ENCODE measurements at regions not wholly inside any gene's neighbourhood (a gene's known extent, or its start where the extent isn't known, plus 50 kb on each side); places are given as distances from the start of the nearest gene placed in this dataset.

GRCh38 chr21:19609611-19610010, 1206.0 kb upstream of the TMPRSS15 start:
- peaks cover 41% of the 10 kb centered on the region for H3K9me3 Mint-ChIP-seq
- no peak overlapping the region for H3K4me3 Mint-ChIP-seq

GRCh38 chr21:19621837-19622496, 1218.4 kb upstream of the TMPRSS15 start:
- Mint-ChIP-seq H3K4me1 (ENCODE audit: low read depth) (no peaks in the 10 kb centered on the region), H3K9me3 (peaks cover 40% of the 10 kb centered on the region), H3K4me3 (no peak overlapping the region), H3K27ac (no peak overlapping the region), H3K36me3 (ENCODE audit: low read depth) (no peaks in the 10 kb centered on the region; the same call in none of the 2 replicates), H3K27me3 (ENCODE audit: insufficient read depth) (no peaks in the 10 kb centered on the region)
- TF ChIP-seq, protein P1, sequence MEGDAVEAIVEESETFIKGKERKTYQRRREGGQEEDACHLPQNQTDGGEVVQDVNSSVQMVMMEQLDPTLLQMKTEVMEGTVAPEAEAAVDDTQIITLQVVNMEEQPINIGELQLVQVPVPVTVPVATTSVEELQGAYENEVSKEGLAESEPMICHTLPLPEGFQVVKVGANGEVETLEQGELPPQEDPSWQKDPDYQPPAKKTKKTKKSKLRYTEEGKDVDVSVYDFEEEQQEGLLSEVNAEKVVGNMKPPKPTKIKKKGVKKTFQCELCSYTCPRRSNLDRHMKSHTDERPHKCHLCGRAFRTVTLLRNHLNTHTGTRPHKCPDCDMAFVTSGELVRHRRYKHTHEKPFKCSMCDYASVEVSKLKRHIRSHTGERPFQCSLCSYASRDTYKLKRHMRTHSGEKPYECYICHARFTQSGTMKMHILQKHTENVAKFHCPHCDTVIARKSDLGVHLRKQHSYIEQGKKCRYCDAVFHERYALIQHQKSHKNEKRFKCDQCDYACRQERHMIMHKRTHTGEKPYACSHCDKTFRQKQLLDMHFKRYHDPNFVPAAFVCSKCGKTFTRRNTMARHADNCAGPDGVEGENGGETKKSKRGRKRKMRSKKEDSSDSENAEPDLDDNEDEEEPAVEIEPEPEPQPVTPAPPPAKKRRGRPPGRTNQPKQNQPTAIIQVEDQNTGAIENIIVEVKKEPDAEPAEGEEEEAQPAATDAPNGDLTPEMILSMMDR (IDR thresholded peaks at IDR 0.05): no peak
- DNase-seq: no peak

More at GRCh38 chr21:19609611-19610010, 1206.0 kb upstream of the TMPRSS15 start:
- H3K27me3 Mint-ChIP-seq (ENCODE audit: insufficient read depth): no peaks in the 10 kb centered on the region; the same call in 1 of the 2 replicates
- H3K36me3 Mint-ChIP-seq (ENCODE audit: low read depth): no peaks in the 10 kb centered on the region; the same call in 1 of the 2 replicates
- no peak for DNase-seq
- TF ChIP-seq, protein P1 (IDR thresholded peaks at IDR 0.05): no peak
- no peak overlapping the region for H3K27ac Mint-ChIP-seq
- no peaks in the 10 kb centered on the region for H3K4me1 Mint-ChIP-seq (ENCODE audit: low read depth)

GRCh38 chr21:19640964-19641363, 1237.4 kb upstream of the TMPRSS15 start:
- Mint-ChIP-seq H3K27me3 (ENCODE audit: insufficient read depth) (no peaks in the 10 kb centered on the region), H3K4me3 (no peak overlapping the region), H3K27ac (no peak overlapping the region), H3K4me1 (ENCODE audit: low read depth) (no peaks in the 10 kb centered on the region), H3K9me3 (peaks cover 27% of the 10 kb centered on the region), H3K36me3 (ENCODE audit: low read depth) (no peaks in the 10 kb centered on the region)
- no peak for DNase-seq
- TF ChIP-seq, protein P1 (IDR thresholded peaks at IDR 0.05): no peak

DNA sequence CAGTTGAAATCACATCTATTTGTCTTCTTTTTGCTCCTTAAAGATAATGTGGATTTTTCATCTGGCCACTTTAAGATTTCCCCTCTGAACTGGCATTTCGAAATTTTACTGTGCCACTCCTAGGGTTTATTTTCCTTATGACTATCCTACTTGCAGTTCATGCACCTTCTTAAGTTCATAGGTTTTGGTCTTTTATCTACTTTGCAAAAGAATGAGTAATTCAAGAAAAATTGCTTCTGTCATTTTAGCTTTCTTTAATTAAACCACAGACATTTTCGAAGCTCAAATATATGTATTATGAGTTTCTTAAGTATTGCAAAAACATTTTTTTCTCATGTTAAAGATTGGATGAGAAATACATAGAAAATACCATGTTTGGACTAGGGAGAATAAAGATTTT, 1244.8 kb upstream of the TMPRSS15 start:
- Mint-ChIP-seq H3K27me3 (ENCODE audit: insufficient read depth) (no peaks in the 10 kb centered on the region), H3K36me3 (ENCODE audit: low read depth) (no peaks in the 10 kb centered on the region), H3K9me3 (peaks cover 20% of the 10 kb centered on the region), H3K4me3 (no peak overlapping the region), H3K27ac (no peak overlapping the region), H3K4me1 (ENCODE audit: low read depth) (no peaks in the 10 kb centered on the region)
- no peak for DNase-seq
- TF ChIP-seq, protein P1 (IDR thresholded peaks at IDR 0.05): no peak

GRCh38 chr21:19683492-19683891, 1279.9 kb upstream of the TMPRSS15 start:
- TF ChIP-seq, protein P1 (IDR thresholded peaks at IDR 0.05): no peak

More at GRCh38 chr21:19683492-19683891, 1279.9 kb upstream of the TMPRSS15 start:
- Mint-ChIP-seq H3K4me3 (no peak overlapping the region), H3K27ac (no peak overlapping the region), H3K9me3 (peaks cover 41% of the 10 kb centered on the region), H3K27me3 (ENCODE audit: insufficient read depth) (no peaks in the 10 kb centered on the region; the same call in 1 of the 2 replicates), H3K4me1 (ENCODE audit: low read depth) (no peaks in the 10 kb centered on the region), H3K36me3 (ENCODE audit: low read depth) (no peaks in the 10 kb centered on the region; the same call in none of the 2 replicates)
- DNase-seq: no peak

Data from HFFc6 (cell line).